ENCODE measurements at regions not wholly inside any gene's neighbourhood (a gene's known extent, or its start where the extent isn't known, plus 50 kb on each side); places are given as distances from the start of the nearest gene placed in this dataset.
A peak's percentile ranks its signal among the peaks of the same experiment; 100 is the strongest.
"Not testable (repeated sequence)": the region's sequence is repeated elsewhere in the genome, so short reads cannot be mapped to it uniquely, and the experiment has no call there.

GRCh38 chr4:23959396-23960148 is 69.7 kb upstream of the PPARGC1A start:
- no peak overlapping the region for H3K27ac ChIP-seq (ENCODE audit: low read length)
- no peaks in the 10 kb centered on the region for H3K36me3 ChIP-seq (ENCODE audit: control insufficient read depth in 1 of 2, insufficient read depth in 2 of 2, low read length in 2 of 2)
- H3K4me1 ChIP-seq (ENCODE audit: control insufficient read depth in 1 of 2, insufficient read depth in 2 of 2, low read length in 2 of 2) = no peaks in the 10 kb centered on the region

GRCh38 chr4:23958749-23959148 is 68.9 kb upstream of the PPARGC1A start:
- no peaks in the 10 kb centered on the region for H3K27me3 ChIP-seq (ENCODE audit: low read depth, low read length)
- no peaks in the 10 kb centered on the region for H3K36me3 ChIP-seq (ENCODE audit: control insufficient read depth in 1 of 2, insufficient read depth in 2 of 2, low read length in 2 of 2)
- no peaks in the 10 kb centered on the region for H3K9me3 ChIP-seq (ENCODE audit: control insufficient read depth in 1 of 2, low read length in 2 of 2)
- no peak overlapping the region for H3K4me3 ChIP-seq (ENCODE audit: low read depth in 1 of 2, low read length in 2 of 2)
- no peaks in the 10 kb centered on the region for H3K4me1 ChIP-seq (ENCODE audit: control insufficient read depth in 1 of 2, insufficient read depth in 2 of 2, low read length in 2 of 2)
- H3K27ac ChIP-seq (ENCODE audit: low read length) = no peak overlapping the region

More at GRCh38 chr4:23959396-23960148, 69.7 kb upstream of the PPARGC1A start:
- Histone ChIP-seq H3K4me3 (ENCODE audit: low read depth in 1 of 2, low read length in 2 of 2) (no peak overlapping the region), H3K27me3 (ENCODE audit: low read depth, low read length) (no peaks in the 10 kb centered on the region), H3K9me3 (ENCODE audit: control insufficient read depth in 1 of 2, low read length in 2 of 2) (no peaks in the 10 kb centered on the region)

GRCh38 chr4:23957465-23957864 is 67.6 kb upstream of the PPARGC1A start:
- no peaks in the 10 kb centered on the region for H3K9me3 ChIP-seq (ENCODE audit: control insufficient read depth in 1 of 2, low read length in 2 of 2)
- H3K4me1 ChIP-seq (ENCODE audit: control insufficient read depth in 1 of 2, insufficient read depth in 2 of 2, low read length in 2 of 2) = no peaks in the 10 kb centered on the region
- no peak overlapping the region for H3K27ac ChIP-seq (ENCODE audit: low read length)
- H3K4me3 ChIP-seq (ENCODE audit: low read depth in 1 of 2, low read length in 2 of 2) = no peak overlapping the region
- H3K27me3 ChIP-seq (ENCODE audit: low read depth, low read length) = no peaks in the 10 kb centered on the region
- no peaks in the 10 kb centered on the region for H3K36me3 ChIP-seq (ENCODE audit: control insufficient read depth in 1 of 2, insufficient read depth in 2 of 2, low read length in 2 of 2)

GRCh38 chr4:23956601-23957364 is 66.9 kb upstream of the PPARGC1A start:
- no peak overlapping the region for H3K27ac ChIP-seq (ENCODE audit: low read length)
- H3K9me3 ChIP-seq (ENCODE audit: control insufficient read depth in 1 of 2, low read length in 2 of 2) = no peaks in the 10 kb centered on the region
- H3K4me1 ChIP-seq (ENCODE audit: control insufficient read depth in 1 of 2, insufficient read depth in 2 of 2, low read length in 2 of 2) = no peaks in the 10 kb centered on the region
- H3K27me3 ChIP-seq (ENCODE audit: low read depth, low read length) = no peaks in the 10 kb centered on the region
- H3K36me3 ChIP-seq (ENCODE audit: control insufficient read depth in 1 of 2, insufficient read depth in 2 of 2, low read length in 2 of 2) = no peaks in the 10 kb centered on the region
- H3K4me3 ChIP-seq (ENCODE audit: low read depth in 1 of 2, low read length in 2 of 2) = no peak overlapping the region

- H3K9me3 ChIP-seq (ENCODE audit: control insufficient read depth in 1 of 2, low read length in 2 of 2) = no peaks in the 10 kb centered on the region
- H3K27me3 ChIP-seq (ENCODE audit: low read depth, low read length) = no peaks in the 10 kb centered on the region
- H3K4me1 ChIP-seq (ENCODE audit: control insufficient read depth in 1 of 2, insufficient read depth in 2 of 2, low read length in 2 of 2) = no peaks in the 10 kb centered on the region
- no peak overlapping the region for H3K4me3 ChIP-seq (ENCODE audit: low read depth in 1 of 2, low read length in 2 of 2)
- no peaks in the 10 kb centered on the region for H3K36me3 ChIP-seq (ENCODE audit: control insufficient read depth in 1 of 2, insufficient read depth in 2 of 2, low read length in 2 of 2)
- H3K27ac ChIP-seq (ENCODE audit: low read length) = no peak overlapping the region
These were observed 62.4 kb upstream of the PPARGC1A start for GRCh38 chr4:23952258-23952657.

GRCh38 chr4:23947826-23948225 is 58.0 kb upstream of the PPARGC1A start:
- Histone ChIP-seq H3K36me3 (ENCODE audit: control insufficient read depth in 1 of 2, insufficient read depth in 2 of 2, low read length in 2 of 2) (no peaks in the 10 kb centered on the region), H3K27me3 (ENCODE audit: low read depth, low read length) (no peaks in the 10 kb centered on the region), H3K27ac (ENCODE audit: low read length) (no peak overlapping the region), H3K4me1 (ENCODE audit: control insufficient read depth in 1 of 2, insufficient read depth in 2 of 2, low read length in 2 of 2) (no peaks in the 10 kb centered on the region), H3K4me3 (ENCODE audit: low read depth in 1 of 2, low read length in 2 of 2) (no peak overlapping the region), H3K9me3 (ENCODE audit: control insufficient read depth in 1 of 2, low read length in 2 of 2) (no peaks in the 10 kb centered on the region)

- Histone ChIP-seq H3K27me3 (ENCODE audit: low read depth, low read length) (no peaks in the 10 kb centered on the region), H3K9me3 (ENCODE audit: control insufficient read depth in 1 of 2, low read length in 2 of 2) (no peaks in the 10 kb centered on the region), H3K27ac (ENCODE audit: low read length) (no peak overlapping the region), H3K4me1 (ENCODE audit: control insufficient read depth in 1 of 2, insufficient read depth in 2 of 2, low read length in 2 of 2) (no peaks in the 10 kb centered on the region), H3K4me3 (ENCODE audit: low read depth in 1 of 2, low read length in 2 of 2) (no peak overlapping the region), H3K36me3 (ENCODE audit: control insufficient read depth in 1 of 2, insufficient read depth in 2 of 2, low read length in 2 of 2) (no peaks in the 10 kb centered on the region)
These were observed 56.5 kb upstream of the PPARGC1A start for GRCh38 chr4:23946299-23946698.

GRCh38 chr4:23945451-23946017 is 55.7 kb upstream of the PPARGC1A start:
- H3K27ac ChIP-seq (ENCODE audit: low read length) = peak overlapping the region; percentile 47
- no peaks in the 10 kb centered on the region for H3K36me3 ChIP-seq (ENCODE audit: control insufficient read depth in 1 of 2, insufficient read depth in 2 of 2, low read length in 2 of 2)
- H3K4me3 ChIP-seq (ENCODE audit: low read depth in 1 of 2, low read length in 2 of 2) = no peak overlapping the region
- no peaks in the 10 kb centered on the region for H3K9me3 ChIP-seq (ENCODE audit: control insufficient read depth in 1 of 2, low read length in 2 of 2)
- no peaks in the 10 kb centered on the region for H3K4me1 ChIP-seq (ENCODE audit: control insufficient read depth in 1 of 2, insufficient read depth in 2 of 2, low read length in 2 of 2)
- H3K27me3 ChIP-seq (ENCODE audit: low read depth, low read length) = no peaks in the 10 kb centered on the region

GRCh38 chr4:23944556-23944955 is 54.7 kb upstream of the PPARGC1A start:
- not testable (repeated sequence) for H3K36me3 ChIP-seq (ENCODE audit: control insufficient read depth in 1 of 2, insufficient read depth in 2 of 2, low read length in 2 of 2); H3K4me3 ChIP-seq (ENCODE audit: low read depth in 1 of 2, low read length in 2 of 2); H3K27ac ChIP-seq (ENCODE audit: low read length); H3K4me1 ChIP-seq (ENCODE audit: control insufficient read depth in 1 of 2, insufficient read depth in 2 of 2, low read length in 2 of 2); H3K9me3 ChIP-seq (ENCODE audit: control insufficient read depth in 1 of 2, low read length in 2 of 2); H3K27me3 ChIP-seq (ENCODE audit: low read depth, low read length)

GRCh38 chr4:23943478-23943877 is 53.6 kb upstream of the PPARGC1A start:
- Histone ChIP-seq H3K4me3 (ENCODE audit: low read depth in 1 of 2, low read length in 2 of 2) (no peak overlapping the region), H3K27me3 (ENCODE audit: low read depth, low read length) (no peaks in the 10 kb centered on the region), H3K27ac (ENCODE audit: low read length) (no peak overlapping the region), H3K36me3 (ENCODE audit: control insufficient read depth in 1 of 2, insufficient read depth in 2 of 2, low read length in 2 of 2) (no peaks in the 10 kb centered on the region), H3K4me1 (ENCODE audit: control insufficient read depth in 1 of 2, insufficient read depth in 2 of 2, low read length in 2 of 2) (no peaks in the 10 kb centered on the region), H3K9me3 (ENCODE audit: control insufficient read depth in 1 of 2, low read length in 2 of 2) (no peaks in the 10 kb centered on the region)

- no peak overlapping the region for H3K27ac ChIP-seq (ENCODE audit: low read length)
- no peaks in the 10 kb centered on the region for H3K27me3 ChIP-seq (ENCODE audit: low read depth, low read length)
- no peaks in the 10 kb centered on the region for H3K4me1 ChIP-seq (ENCODE audit: control insufficient read depth in 1 of 2, insufficient read depth in 2 of 2, low read length in 2 of 2)
- no peaks in the 10 kb centered on the region for H3K9me3 ChIP-seq (ENCODE audit: control insufficient read depth in 1 of 2, low read length in 2 of 2)
- no peak overlapping the region for H3K4me3 ChIP-seq (ENCODE audit: low read depth in 1 of 2, low read length in 2 of 2)
- H3K36me3 ChIP-seq (ENCODE audit: control insufficient read depth in 1 of 2, insufficient read depth in 2 of 2, low read length in 2 of 2) = no peaks in the 10 kb centered on the region
These were observed 52.6 kb upstream of the PPARGC1A start for GRCh38 chr4:23942471-23942870.
